HG03135 (cell line): ENCODE measurements at regions not wholly inside any gene's neighbourhood (a gene's known extent, or its start where the extent isn't known, plus 50 kb on each side); places are given as distances from the start of the nearest gene placed in this dataset.

Experiments
- ATAC-seq: cut with Tn5 transposase; IDR thresholded peaks from one replicate; pipeline ENCODE4 v1.9.1; 2021; ENCODE audit warnings: mild to moderate bottlenecking, moderate library complexity; ENCODE audit not compliant: unreplicated experiment

- no peak for ATAC-seq
These were observed 301.6 kb downstream of the SLITRK6 start for GRCh38 chr13:85497652-85498051.

GRCh38 chr13:85492283-85492682 is 306.9 kb downstream of the SLITRK6 start:
- no peak for ATAC-seq

DNA sequence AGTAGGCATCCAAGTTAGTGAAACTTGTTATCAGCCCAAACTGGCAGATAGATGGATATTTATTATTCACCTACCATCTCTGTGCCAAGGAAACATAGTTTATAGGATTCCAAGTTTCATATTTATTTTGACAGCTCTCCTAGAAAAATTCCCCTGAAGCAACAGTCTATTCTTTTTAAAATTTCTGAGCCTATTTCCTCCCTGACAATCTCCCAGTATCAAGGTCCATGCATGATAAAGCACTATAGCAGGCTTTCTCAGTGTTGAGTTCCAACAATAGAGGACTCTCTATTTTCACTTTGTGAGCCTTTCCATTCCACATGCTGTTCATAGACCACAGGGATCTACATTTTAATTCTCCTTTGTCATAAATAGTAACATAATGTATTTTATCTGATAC is 312.6 kb downstream of the SLITRK6 start:
- ATAC-seq = no peak

DNA sequence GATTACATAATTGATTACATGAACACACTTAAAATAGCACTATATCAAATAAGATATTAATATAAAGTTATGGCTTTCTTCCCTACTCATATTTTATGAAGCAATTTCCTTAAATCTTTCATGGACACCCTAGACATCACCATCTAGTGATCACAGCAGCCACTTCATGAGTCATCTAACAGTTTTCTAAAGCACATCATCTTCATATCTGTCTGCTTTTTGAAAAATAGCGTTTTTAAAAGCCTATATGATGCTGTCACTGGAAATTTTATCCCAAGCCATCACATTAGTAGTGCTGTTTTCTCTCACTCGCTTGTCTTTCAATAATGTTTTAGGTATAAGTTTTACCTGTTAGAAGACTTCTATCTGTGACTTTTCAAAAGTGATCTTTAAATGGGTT is 326.1 kb downstream of the SLITRK6 start:
- ATAC-seq = no peak

DNA sequence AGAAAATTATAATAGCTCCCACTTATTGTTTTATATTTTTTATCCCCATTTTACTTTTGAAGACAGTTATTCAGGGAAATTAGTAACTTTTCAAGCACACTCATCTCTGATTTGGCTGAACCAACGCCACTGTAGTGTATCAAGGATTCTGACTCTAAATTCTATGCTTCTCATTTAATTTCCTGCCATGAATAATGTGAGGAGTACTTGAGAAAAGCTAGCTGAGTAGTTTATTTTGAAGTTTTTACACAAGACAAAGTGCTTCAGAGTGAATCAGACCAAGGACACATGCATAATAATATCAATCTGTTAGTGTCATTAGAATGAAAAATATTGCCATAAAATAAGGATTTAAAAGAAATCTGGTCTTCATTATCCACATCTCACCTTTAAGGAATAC is 329.9 kb downstream of the SLITRK6 start:
- no peak for ATAC-seq

DNA sequence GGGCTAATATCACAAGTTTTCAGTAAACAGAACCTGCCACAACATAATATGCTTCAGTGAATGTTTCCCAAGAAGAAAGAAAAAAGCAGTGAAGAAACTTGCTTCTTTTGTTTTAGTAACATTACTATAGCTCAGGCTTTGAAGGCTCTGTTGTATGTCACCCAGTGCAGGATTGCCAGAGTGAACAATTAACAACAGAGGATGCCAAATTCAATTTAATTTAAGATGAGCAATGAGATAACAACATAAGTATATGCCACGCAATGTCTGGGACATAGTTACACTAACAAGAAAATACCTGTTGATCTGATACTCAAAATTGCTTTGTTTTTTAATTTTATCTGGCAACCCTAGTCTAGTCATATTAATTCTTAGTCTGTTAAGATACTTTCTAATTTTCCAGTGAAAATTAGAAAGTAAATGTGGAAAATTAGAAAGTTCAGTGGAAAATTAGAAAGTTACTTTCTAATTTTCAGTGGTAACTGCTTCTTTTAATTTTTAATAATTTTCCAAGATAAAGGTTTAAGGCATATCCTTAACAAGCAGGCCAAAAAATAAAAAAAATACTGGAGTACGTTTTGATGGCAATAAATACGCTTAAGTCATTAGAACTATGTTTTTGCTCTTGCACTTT is 336.3 kb downstream of the SLITRK6 start:
- ATAC-seq = no peak

DNA sequence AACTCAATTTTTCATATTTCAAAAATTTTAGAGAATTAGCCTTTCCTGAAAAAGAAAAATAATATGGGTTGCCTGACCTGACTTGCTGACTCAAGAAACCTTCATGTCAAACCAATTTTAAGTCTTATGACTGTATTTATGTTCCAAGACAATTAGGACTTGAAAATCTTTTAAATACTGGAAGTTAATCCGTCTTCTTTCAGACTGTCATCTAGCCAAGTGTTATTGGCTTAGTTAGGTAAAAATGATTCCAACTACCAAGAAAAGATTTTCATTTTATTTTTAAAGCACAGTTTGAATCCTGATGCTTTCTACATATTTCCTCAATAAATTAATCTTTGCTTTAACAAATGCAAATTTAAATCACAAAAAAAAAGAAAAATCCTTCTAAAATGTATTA is 337.6 kb downstream of the SLITRK6 start:
- ATAC-seq = no peak

DNA sequence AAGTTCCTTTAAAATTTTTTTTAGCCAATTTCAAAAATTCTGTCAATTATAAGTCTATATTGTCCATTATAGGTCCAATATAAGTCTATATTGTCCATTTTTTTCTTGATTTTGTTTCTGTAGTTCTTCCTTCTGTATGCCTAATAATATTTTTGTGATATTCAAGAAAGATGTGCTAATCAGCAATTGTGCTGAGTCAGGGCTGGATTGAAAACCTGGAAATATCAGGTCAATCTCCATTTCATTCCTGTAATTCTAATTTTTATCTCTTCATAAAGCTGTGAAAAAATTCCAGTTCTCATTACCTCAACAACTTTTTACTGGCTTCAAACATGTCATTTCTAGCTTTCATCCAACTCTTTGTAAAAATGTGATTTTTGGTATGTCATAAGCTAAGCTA is 353.7 kb downstream of the SLITRK6 start:
- ATAC-seq = no peak

- ATAC-seq = no peak
These were observed 357.2 kb downstream of the SLITRK6 start for GRCh38 chr13:85441975-85442374.

DNA sequence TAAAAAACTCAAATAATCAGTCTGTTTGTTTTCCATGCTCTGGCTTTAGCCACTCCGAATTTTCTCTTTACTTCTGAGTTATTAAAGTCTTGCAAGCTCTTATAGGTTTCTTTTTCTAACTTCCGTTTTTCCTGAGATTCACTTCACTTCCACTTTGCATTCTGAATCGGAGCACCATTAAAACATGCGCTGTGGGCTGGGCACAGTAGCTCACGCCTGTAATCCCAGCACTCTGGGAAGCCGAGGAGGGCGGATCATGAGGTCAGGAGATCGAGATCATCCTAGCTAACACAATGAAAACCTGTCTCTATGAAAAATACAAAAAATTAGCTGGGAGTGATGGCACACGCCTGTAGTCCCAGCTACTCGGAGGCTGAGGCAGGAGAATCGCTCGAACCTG is 357.9 kb downstream of the SLITRK6 start:
- ATAC-seq = no peak

- no peak for ATAC-seq
These were observed 363.2 kb downstream of the SLITRK6 start for GRCh38 chr13:85436029-85436428.

DNA sequence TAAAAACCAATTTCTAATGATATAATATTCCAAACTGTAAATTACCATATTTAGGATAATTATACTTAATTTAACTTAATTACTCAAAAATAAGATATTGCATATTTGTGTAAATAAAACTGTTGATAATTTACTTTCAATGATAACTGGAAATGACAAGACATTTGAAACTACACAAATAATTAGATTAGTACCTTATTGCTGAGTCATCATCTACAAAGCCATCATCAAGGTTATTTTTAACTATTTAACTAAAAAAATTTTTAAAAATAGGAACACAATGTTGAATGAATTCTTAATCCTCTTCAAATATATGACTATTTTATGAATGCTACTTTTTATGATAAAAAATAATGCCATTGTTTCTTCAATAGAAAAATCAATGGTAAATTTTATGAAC is 364.3 kb downstream of the SLITRK6 start:
- ATAC-seq = no peak

GRCh38 chr13:85432881-85433280 is 366.3 kb downstream of the SLITRK6 start:
- ATAC-seq = no peak

- ATAC-seq = no peak
These were observed 367.5 kb downstream of the SLITRK6 start for GRCh38 chr13:85431720-85432119.

GRCh38 chr13:85430216-85430794 is 368.9 kb downstream of the SLITRK6 start:
- ATAC-seq = no peak

GRCh38 chr13:85427416-85427815 is 371.8 kb downstream of the SLITRK6 start:
- ATAC-seq = no peak

DNA sequence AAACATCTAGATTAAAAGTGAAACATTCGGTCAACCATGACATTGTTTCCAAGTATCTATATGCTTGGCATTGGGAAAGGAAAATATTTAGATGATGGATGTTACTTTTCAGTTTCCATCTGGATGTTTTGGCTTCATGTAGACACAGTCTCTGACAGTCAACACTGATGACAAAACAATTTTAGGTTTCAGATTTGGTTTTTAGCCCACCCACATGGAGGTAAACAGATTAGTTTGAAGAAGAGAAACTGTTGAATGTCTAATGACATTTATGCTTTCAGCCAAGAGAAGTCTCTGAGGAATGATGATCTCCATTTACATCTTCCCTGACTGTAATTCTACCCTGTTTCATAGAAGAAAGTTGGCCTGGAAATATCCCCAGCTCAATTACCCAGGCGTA is 379.1 kb downstream of the SLITRK6 start:
- no peak for ATAC-seq

DNA sequence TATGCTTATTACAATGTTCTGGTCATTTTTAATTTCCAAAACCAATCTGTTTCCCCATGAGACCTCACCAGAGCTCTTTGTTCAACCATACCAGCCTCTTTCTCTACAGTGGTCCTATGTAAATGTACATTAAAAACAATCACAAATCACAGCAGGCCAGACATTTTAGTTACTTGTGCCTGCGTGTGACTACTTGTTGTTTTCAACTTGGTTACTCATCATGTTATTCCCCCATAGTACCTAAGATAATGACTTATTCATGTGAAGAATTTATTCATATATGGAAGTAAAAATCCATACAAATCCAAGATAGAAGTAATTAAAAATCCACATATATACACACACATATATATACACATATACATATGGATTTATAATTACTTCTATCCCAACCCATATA is 379.6 kb downstream of the SLITRK6 start:
- ATAC-seq = no peak

DNA sequence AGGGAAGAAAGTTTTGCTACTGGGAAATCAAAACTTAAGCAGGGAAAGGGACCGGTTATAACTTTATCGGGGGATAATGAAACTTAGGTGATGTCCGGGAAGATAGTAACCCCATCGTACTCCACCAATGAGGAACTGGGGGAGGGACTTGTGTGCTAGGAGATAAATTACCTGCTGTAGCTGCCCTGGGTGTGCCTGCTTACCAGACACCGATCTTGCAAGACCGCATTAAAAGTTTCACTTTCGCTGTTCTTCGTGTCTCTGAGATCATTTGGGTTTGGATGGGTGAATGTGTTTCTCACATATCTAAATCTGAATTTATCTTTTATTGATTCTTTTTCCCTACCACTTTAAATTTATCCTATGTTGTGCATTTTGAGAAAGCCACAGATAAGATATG is 381.4 kb downstream of the SLITRK6 start:
- ATAC-seq = no peak

GRCh38 chr13:85413664-85414063 is 385.6 kb downstream of the SLITRK6 start:
- ATAC-seq = no peak

DNA sequence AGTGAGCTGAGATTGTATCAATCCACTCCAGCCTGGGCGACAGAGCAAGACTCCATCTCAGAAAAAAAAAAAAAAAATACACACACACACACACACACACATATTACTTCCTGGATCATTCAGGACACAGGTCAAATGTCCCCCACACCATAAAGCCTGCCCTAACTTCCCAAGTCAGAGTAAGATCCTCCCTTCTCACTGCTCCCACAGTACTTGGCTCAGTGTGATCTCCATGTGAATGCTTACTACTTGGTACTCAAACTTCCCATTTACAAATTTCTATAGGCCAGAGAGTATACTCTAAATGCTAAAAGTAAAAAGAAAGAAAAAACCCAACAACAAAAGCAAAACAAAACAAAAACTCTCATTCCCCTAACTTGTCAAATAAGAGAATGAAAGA is 386.8 kb downstream of the SLITRK6 start:
- ATAC-seq = no peak

GRCh38 chr13:85411591-85411990 is 387.6 kb downstream of the SLITRK6 start:
- no peak for ATAC-seq

- no peak for ATAC-seq
These were observed 390.8 kb downstream of the SLITRK6 start for GRCh38 chr13:85408415-85408814.
